Activated gamma-delta T cell treated with anti-CD3 and anti-CD28 coated beads, Interleukin-2, amount 50 U/mL, for 16 hours (primary cell): ENCODE measurements at regions not wholly inside any gene's neighbourhood (a gene's known extent, or its start where the extent isn't known, plus 50 kb on each side); places are given as distances from the start of the nearest gene placed in this dataset.
"Not testable (repeated sequence)": the region's sequence is repeated elsewhere in the genome, so short reads cannot be mapped to it uniquely, and the experiment has no call there.

Source experiments
- DNase-seq: peaks from one replicate; pipeline ENCODE4 v3.0.0-alpha.2; 2020; ENCODE audit warnings: low read depth

GRCh38 chr21:15932726-15933125 lies 202.9 kb downstream of the USP25 start:
- DNase-seq: no peak

GRCh38 chr21:15935530-15935929 lies 205.7 kb downstream of the USP25 start:
- no peak for DNase-seq

GRCh38 chr21:15943009-15943666 lies 213.4 kb downstream of the USP25 start:
- no peak for DNase-seq

GRCh38 chr21:15947677-15948076 lies 217.9 kb downstream of the USP25 start:
- DNase-seq: no peak

DNA sequence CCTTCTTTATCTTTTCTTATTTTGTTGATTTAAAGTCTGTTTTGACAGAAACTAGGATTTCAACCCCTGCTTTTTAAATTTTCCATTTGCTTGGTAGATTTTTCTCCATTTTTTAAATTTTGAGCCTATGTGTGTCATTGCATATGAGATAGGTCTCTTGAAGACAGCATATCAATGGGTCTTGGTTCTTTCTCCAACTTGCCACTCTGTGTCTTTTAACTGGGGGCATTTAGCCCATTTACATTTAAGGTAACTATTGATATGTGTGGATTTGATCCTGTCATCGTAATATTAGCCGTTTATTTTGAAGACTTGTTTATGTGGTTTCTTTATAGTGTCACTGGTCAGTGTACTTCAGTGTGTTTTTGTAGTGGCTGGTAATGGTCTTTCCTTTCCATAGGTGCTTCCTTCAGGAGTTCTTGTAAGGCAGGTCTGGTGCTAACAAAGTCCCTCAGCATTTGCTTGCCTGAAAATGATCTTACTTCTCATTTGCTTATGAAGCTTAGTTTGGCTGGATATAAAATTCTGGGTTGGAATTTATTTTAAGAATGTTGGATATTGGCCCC lies 223.9 kb downstream of the USP25 start:
- no peak for DNase-seq

- DNase-seq: no peak
Observed at GRCh38 chr21:15964236-15964855, 234.6 kb downstream of the USP25 start.

GRCh38 chr21:15966231-15966630 lies 236.4 kb downstream of the USP25 start:
- DNase-seq: no peak

GRCh38 chr21:15966651-15967050 lies 236.9 kb downstream of the USP25 start:
- DNase-seq: no peak

- no peak for DNase-seq
Observed at GRCh38 chr21:15967661-15968060, 237.9 kb downstream of the USP25 start.

- no peak for DNase-seq
Observed at GRCh38 chr21:15968776-15969310, 239.1 kb downstream of the USP25 start.

GRCh38 chr21:15976807-15977206 lies 247.0 kb downstream of the USP25 start:
- no peak for DNase-seq

GRCh38 chr21:15978215-15978738 lies 248.5 kb downstream of the USP25 start:
- DNase-seq: no peak

DNA sequence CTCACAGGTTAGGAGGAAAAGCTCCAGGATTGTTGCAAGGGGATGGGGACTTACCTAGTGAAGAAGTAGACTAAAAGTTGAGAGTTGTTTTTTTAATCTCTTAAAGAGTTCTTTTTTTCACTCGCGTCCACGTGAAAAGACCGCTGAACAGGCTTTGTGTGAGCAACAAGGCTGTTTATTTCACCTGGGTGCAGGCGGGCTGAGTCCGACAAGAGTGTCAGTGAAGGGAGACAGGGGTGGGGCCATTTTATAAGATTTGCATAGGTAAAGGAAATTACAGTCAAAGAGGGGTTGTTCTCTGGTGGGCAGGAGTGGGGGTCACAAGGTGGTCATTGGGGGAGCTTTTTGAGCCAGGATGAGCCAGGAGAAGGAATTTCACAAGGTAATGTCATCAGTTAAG lies 249.7 kb downstream of the USP25 start:
- DNase-seq: not testable (repeated sequence)

- DNase-seq: no peak
Observed at GRCh38 chr21:15986277-15986676, 256.5 kb downstream of the USP25 start.

DNA sequence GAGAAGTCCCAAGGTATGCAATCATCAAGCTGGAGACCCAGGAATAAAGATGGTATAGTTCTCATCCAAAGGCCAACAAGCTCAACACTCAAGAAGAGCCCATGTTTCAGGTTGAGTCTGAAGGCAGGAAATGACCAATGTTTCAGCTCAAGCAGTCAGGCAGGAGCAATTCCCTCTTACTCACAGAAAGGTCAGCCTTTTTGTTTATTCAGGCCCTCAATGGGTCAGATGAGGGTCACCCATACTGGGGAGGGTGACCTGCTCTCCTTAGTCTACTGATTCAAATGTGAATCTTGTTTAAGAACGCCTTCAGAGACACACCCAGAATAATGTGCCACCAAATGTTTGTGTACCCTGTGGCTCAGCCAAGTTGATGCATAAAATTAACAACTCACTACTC lies 262.4 kb downstream of the USP25 start:
- no peak for DNase-seq

DNA sequence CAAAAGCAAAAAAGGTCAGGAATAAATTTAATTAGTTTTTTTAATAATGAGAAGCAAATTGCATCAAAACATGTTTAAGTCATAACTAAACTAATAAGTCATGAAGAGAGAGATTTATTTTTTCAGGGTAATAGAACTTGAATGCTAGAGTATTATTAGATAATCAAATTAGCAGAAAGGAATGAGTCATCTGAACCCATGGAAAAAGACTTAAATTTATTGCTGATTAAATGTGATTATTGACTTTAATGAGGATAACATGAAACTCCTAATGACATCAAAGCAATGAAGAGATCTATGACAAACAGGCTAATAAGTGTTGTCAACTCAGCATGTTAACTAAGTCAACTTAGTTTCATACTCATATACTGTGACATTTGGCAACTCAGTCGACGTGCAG lies 264.2 kb downstream of the USP25 start:
- DNase-seq: no peak

DNA sequence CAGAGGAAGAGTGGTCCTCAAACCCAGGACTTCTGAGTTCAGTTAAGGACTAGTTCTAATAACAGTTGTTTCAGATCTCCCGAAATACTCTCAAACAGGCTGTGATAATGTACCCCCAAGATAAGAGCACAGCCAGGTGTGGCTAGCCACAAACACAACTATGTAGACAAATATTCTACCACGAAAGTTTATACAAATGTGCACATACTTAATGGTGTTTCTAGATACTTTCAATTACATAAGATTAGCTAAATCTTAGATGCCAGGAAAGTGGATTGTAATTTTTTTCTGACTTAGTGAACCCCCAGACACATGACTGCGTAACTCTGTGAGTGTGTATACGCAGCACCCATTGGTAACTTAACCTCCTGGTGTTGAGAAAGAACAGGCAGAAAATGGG lies 270.0 kb downstream of the USP25 start:
- DNase-seq: no peak

GRCh38 chr21:16002874-16003466 lies 273.2 kb downstream of the USP25 start:
- DNase-seq: no peak

GRCh38 chr21:16004086-16004485 lies 274.3 kb downstream of the USP25 start:
- no peak for DNase-seq

- DNase-seq: no peak
Observed at GRCh38 chr21:16004523-16004922, 274.7 kb downstream of the USP25 start.

DNA sequence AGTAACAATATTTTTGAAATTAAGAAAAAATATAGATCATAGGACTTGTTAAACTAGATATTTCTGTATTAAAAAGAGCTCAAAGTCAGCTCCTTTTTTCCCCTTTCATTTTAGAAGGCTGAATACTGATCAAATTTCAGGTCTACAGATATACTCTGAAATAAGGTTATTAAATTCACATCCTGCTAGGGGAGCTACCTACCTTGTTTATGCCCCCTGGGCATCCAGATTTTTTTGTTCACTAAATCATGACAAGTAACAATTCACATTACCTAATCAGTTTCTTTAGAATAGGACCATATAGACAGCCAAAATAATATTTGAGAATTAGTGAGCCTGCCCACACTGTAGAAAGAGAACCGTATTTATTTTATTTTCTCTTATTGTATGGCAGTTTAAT lies 276.2 kb downstream of the USP25 start:
- no peak for DNase-seq

DNA sequence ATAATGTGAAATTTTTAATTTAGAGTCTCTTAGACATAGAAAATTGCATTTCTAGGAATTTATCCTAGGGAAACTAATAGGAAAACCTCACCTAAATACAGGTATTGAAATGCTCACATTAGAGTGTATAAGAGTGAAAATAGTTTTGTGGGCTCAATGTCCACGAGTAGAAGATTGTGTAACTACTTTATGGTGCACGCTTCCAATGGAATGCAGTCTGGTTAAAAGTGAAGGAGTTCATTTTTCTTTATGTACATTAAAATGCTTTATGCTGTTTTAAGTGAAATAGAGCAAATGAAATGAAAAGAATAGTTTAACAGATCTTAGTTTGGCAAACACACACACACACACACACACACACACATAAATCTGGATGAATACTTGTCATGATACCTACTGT lies 278.2 kb downstream of the USP25 start:
- no peak for DNase-seq

DNA sequence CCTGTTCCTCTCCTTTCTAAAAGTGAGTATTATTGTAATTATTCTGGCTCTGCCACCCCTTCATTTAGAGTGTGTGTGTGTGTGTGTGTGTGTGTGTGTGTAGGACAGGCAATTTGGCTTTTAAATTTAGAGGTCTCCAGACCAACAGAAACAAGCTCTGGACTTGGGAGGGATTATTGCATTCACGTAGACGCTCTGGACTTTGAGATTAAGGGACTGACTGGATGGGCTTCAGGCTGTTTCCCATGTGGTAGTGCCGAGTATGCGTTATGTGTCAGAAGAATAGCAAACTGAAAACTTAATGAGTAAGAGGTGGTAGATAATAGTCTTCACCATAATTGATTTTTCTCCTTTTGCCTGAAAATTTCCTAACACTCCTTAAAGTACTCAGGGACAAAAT lies 281.9 kb downstream of the USP25 start:
- DNase-seq: no peak
